Caco-2 (cell line): ENCODE measurements at regions not wholly inside any gene's neighbourhood (a gene's known extent, or its start where the extent isn't known, plus 50 kb on each side); places are given as distances from the start of the nearest gene placed in this dataset.
"Not testable (repeated sequence)": the region's sequence is repeated elsewhere in the genome, so short reads cannot be mapped to it uniquely, and the experiment has no call there.

Experiments used
- BruUV-seq: library from RNA; stranded (reverse); fragments of 400-500 nt; replicated peaks from 2 replicates; lab custom pipeline; 2021; lab: Mats Ljungman, UMichigan
- CTCF ChIA-PET: fragments of 300-600 bp; sonication (Branson Sonifier 250); formaldehyde crosslinking; loops from one replicate; lab custom pipeline; 2022; ENCODE audit warnings: antibody characterized with exemption; lab: Charles Lee
- POLR2A ChIA-PET: fragments of 300-600 bp; sonication (Branson Sonifier 250); formaldehyde crosslinking; loops from one replicate; lab custom pipeline; 2022; ENCODE audit warnings: antibody characterized with exemption; lab: Charles Lee
- DNase-seq, 2 experiments: peaks; one replicate each; pipeline versions ENCODE4 v3.0.0 to v3.0.0-alpha.2; 2020 to 2022
- H3K27me3 ChIP-seq: replicated peaks from 2 replicates; pipeline ENCODE4 v1.6.0; 2011; ENCODE audit warnings: low read length; ENCODE audit not compliant: control insufficient read depth, insufficient read depth
- H3K36me3 ChIP-seq: 2 replicates; pipeline ENCODE4 v1.5.1; 2011; ENCODE audit warnings: low read length; ENCODE audit not compliant: control insufficient read depth, insufficient read depth
- H3K4me1 ChIP-seq: fragments of 250-450 bp; sonication (Bioruptor Pico); 2 replicates; pipeline ENCODE4 v1.5.1; 2020; ENCODE audit warnings: mild to moderate bottlenecking
- H3K4me3 ChIP-seq: 2 replicates; pipeline ENCODE4 v1.5.1; 2011; ENCODE audit warnings: low read depth, mild to moderate bottlenecking, control low read depth, low read length
- H3K9me3 ChIP-seq: fragments of 250-450 bp; sonication (Bioruptor Pico); 2 replicates; pipeline ENCODE4 v1.5.1; 2020; ENCODE audit warnings: mild to moderate bottlenecking, moderate library complexity
- H3K27ac Mint-ChIP-seq: one replicate; pipeline ENCODE4 v1.8.0; 2022; ENCODE audit warnings: mixed read lengths; ENCODE audit not compliant: unreplicated experiment
- H3K27me3 Mint-ChIP-seq: one replicate; pipeline ENCODE4 v1.8.0; 2022; ENCODE audit warnings: mixed read lengths; ENCODE audit not compliant: insufficient read depth, unreplicated experiment
- H3K36me3 Mint-ChIP-seq: one replicate; pipeline ENCODE4 v1.8.0; 2022; ENCODE audit warnings: mild to moderate bottlenecking, mixed read lengths; ENCODE audit not compliant: insufficient read depth, unreplicated experiment
- H3K4me1 Mint-ChIP-seq: one replicate; pipeline ENCODE4 v1.8.0; 2022; ENCODE audit warnings: low read depth, mixed read lengths; ENCODE audit not compliant: unreplicated experiment
- H3K4me3 Mint-ChIP-seq: one replicate; pipeline ENCODE4 v1.8.0; 2022; ENCODE audit warnings: mild to moderate bottlenecking, moderate library complexity, mixed read lengths; ENCODE audit not compliant: unreplicated experiment
- H3K9me3 Mint-ChIP-seq: one replicate; pipeline ENCODE4 v1.8.0; 2022; ENCODE audit warnings: mixed read lengths; ENCODE audit not compliant: unreplicated experiment
- intact Hi-C: fragments of 100-400 bp; cut with micrococcal nuclease; formaldehyde crosslinking; loops from one replicate; pipeline ENCODE4 v1.10.0; 2022; ENCODE audit not compliant: unreplicated experiment

DNA sequence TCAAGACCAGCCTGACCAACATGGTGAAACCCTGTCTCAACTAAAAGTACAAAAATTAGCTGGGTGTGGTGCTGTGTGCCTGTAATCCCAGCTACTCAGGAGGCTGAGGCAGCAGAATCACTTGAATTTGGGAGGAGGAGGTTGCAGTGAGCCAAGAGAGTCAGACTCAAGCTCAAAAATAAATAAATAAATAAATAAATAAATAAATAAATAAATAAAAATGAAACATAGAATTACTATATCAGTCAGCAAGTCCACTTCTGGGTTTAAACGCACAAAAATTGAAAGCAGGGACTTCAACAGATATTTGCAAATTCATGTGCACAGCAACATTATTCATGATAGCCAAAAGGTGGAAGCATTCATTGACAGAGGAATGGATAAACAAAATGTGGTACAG, 875.2 kb upstream of the ALG10B start:
- H3K9me3 ChIP-seq, POLR2A ChIA-PET, H3K27me3 ChIP-seq, intact Hi-C loops, BruUV-seq, H3K4me3 Mint-ChIP-seq, H3K4me3 ChIP-seq, H3K27ac Mint-ChIP-seq, DNase-seq, H3K4me1 Mint-ChIP-seq, H3K36me3 ChIP-seq, H3K27me3 Mint-ChIP-seq, CTCF ChIA-PET, H3K36me3 Mint-ChIP-seq, H3K4me1 ChIP-seq: not testable (repeated sequence)
- H3K9me3 Mint-ChIP-seq: peaks cover 38% of the 10 kb centered on the region

DNA sequence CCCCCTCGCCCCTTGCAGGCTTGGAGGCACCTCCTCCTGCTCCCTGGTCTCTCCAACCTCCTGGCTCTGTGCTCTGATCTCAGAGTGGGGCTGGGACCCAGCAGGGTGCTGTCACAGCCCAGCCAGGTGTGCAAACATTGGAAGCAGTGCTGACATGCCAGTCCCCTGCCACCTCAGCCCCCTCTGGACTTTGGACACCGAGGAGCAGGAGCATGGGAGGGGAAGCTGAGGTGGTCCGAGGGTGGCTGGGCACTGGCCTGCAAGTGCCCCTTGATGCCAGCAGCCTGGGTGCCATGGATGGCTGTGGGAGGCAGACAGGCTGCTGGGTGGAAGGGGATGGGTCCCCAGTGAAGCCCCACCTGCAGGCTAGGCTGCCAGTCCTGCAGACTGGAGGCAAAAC, 860.9 kb upstream of the ALG10B start:
- H3K36me3 Mint-ChIP-seq, H3K4me3 ChIP-seq, H3K9me3 ChIP-seq, H3K27me3 Mint-ChIP-seq, DNase-seq, H3K4me3 Mint-ChIP-seq, H3K27ac Mint-ChIP-seq, POLR2A ChIA-PET, H3K4me1 ChIP-seq, intact Hi-C loops, BruUV-seq, H3K27me3 ChIP-seq, H3K36me3 ChIP-seq, H3K4me1 Mint-ChIP-seq, CTCF ChIA-PET: not testable (repeated sequence)
- peaks cover 18% of the 10 kb centered on the region for H3K9me3 Mint-ChIP-seq

DNA sequence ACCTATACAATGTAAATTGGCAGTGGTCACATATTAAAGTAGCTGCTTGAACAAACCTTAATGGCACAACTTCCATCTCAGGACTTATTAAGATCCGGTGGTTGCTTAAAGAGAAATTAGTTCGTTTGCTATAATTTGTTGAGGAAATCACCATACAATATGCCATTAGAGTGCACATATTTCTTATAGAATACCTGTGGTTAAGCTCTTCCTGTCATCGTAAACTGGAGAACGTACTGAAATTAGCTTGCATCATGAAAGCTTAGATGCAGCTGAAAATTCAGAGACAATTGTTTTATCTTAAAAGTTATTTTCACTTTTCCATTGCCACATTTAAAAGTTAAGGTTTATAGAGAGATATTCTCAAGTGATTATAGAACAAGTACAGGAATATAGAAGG, 818.6 kb upstream of the ALG10B start:
- H3K27me3 ChIP-seq, POLR2A ChIA-PET, CTCF ChIA-PET, H3K36me3 ChIP-seq, H3K4me1 Mint-ChIP-seq, H3K27ac Mint-ChIP-seq, H3K4me3 ChIP-seq, DNase-seq, H3K4me1 ChIP-seq, H3K9me3 ChIP-seq, intact Hi-C loops, H3K4me3 Mint-ChIP-seq, BruUV-seq, H3K9me3 Mint-ChIP-seq, H3K36me3 Mint-ChIP-seq, H3K27me3 Mint-ChIP-seq: not testable (repeated sequence)

DNA sequence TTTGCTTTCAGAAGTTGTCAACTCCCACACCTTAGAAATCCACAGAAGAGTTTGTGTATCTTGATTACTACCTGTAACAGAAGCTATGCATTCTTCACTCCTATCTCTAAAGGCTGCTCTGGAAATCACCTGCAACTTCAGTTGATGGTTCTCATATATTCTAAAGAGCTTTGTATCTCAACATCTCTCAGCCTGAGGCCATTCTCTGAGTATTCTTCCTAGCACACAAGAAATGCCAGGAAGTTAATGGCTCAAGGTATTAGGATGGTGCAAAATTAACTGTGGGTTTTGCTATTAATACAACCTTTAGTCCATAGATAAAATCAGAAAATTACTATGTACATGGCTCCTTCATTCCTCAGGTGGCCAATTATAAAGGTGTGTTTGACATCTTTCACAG, 806.3 kb upstream of the ALG10B start:
- DNase-seq, CTCF ChIA-PET, H3K9me3 ChIP-seq, H3K4me3 ChIP-seq, H3K4me1 Mint-ChIP-seq, H3K36me3 ChIP-seq, H3K27me3 ChIP-seq, H3K27ac Mint-ChIP-seq, intact Hi-C loops, POLR2A ChIA-PET, H3K4me1 ChIP-seq, H3K36me3 Mint-ChIP-seq, H3K27me3 Mint-ChIP-seq, BruUV-seq, H3K4me3 Mint-ChIP-seq: not testable (repeated sequence)
- peaks cover 12% of the 10 kb centered on the region for H3K9me3 Mint-ChIP-seq

DNA sequence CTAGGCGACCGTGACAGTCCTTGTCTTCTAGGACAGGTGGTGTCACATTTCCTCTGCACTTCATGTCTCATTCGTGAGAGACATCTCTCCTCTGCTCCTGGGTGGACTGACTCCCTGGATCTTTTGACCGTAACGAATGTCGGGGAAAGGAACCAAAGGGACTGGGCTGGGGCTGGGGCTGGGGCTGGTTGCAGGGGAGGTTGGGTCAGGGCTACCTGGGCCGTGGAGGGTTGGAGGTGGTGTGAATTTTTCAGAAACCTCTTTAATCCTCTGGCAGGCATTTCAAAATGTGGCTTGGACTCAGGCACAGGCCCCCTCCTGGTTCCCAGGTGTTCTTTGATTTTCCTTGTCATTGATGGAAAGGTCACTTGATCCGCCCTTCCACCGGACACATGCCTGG, 776.0 kb upstream of the ALG10B start:
- H3K4me1 ChIP-seq, BruUV-seq, H3K27me3 ChIP-seq, H3K36me3 Mint-ChIP-seq, H3K36me3 ChIP-seq, CTCF ChIA-PET, DNase-seq, intact Hi-C loops, H3K27ac Mint-ChIP-seq, H3K4me1 Mint-ChIP-seq, POLR2A ChIA-PET, H3K4me3 Mint-ChIP-seq, H3K4me3 ChIP-seq, H3K9me3 ChIP-seq, H3K27me3 Mint-ChIP-seq: not testable (repeated sequence)
- peaks cover 43% of the 10 kb centered on the region for H3K9me3 Mint-ChIP-seq
